Astrocyte of the spinal cord (primary cell): ENCODE measurements at regions not wholly inside any gene's neighbourhood (a gene's known extent, or its start where the extent isn't known, plus 50 kb on each side); places are given as distances from the start of the nearest gene placed in this dataset.

Source experiments
- DNase-seq: peaks from one replicate; pipeline ENCODE4 v3.0.0; 2011; ENCODE audit warnings: low read depth, low spot score
- H3K4me3 ChIP-seq: 2 replicates; pipeline ENCODE4 v1.5.1; 2011; ENCODE audit warnings: low read depth, mild to moderate bottlenecking, low read length, moderate library complexity
- in situ Hi-C: cut with HindIII; loops from 2 replicates; pipeline ENCODE4 v1.10.0; 2017; ENCODE audit warnings: low sequenced_read_pairs
- TF ChIP-seq, protein P1 (sequence below): IDR thresholded peaks from 2 replicates; pipeline ENCODE4 v1.5.1; 2012; ENCODE audit warnings: low read depth, mild to moderate bottlenecking, low read length, inconsistent platforms

DNA sequence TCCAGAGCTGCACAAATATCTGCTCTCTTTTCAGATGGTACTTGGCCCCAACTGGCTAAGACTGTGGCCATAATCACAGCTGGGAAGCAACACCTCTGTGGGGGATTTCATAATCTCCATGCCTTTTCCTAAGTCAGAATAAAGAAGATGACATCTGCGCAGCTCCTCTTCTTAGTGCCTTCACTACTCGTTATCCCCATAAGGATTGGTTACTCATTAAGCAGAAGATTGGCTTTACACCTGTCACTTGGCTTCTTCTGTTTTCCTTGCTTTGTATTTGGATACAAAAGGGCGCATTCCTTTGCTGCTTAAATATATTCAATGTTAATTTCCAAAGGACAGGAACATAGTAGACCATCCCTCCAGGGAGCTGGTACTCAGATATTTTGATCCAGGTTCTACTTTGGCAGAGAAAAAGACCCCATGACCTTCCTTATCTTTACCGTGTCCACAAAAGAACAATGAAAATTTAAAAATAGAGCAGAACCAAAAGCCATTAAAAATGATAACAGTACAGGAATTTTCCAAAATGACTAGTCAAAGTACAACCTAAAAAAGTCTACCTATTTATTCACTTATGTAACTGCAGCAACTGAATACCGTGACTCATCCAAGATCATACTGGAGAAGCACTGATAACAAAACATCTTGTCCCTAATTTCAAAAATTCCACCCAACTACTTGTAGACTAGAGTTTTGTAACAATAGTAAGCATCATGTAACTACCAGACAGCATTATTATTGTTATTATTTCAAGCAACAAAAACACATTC lies 352.3 kb upstream of the TMPO start:
- TF ChIP-seq, protein P1, sequence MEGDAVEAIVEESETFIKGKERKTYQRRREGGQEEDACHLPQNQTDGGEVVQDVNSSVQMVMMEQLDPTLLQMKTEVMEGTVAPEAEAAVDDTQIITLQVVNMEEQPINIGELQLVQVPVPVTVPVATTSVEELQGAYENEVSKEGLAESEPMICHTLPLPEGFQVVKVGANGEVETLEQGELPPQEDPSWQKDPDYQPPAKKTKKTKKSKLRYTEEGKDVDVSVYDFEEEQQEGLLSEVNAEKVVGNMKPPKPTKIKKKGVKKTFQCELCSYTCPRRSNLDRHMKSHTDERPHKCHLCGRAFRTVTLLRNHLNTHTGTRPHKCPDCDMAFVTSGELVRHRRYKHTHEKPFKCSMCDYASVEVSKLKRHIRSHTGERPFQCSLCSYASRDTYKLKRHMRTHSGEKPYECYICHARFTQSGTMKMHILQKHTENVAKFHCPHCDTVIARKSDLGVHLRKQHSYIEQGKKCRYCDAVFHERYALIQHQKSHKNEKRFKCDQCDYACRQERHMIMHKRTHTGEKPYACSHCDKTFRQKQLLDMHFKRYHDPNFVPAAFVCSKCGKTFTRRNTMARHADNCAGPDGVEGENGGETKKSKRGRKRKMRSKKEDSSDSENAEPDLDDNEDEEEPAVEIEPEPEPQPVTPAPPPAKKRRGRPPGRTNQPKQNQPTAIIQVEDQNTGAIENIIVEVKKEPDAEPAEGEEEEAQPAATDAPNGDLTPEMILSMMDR = no peak
- no peak overlapping the region for H3K4me3 ChIP-seq
- in situ Hi-C loops = no loop called here
- DNase-seq = no peak

DNA sequence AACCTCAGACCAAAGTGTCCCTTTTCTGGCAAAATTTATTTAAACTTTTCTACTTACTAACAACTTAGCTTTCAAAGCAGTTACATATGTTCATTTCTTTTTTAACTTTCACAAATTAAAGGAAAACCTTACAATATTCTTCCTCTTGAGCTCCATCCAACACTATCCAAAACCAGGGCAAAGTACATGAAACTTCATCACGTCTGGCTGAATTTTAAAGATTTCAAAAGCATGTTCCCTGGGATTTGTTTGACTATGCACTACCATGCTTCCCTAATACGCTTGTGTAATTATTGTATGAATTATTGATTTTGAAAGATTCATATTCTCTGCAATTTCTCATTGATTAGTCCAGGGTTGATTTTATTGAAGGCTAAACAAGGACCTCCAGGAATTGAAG lies 343.1 kb upstream of the TMPO start:
- no peak for DNase-seq
- H3K4me3 ChIP-seq = no peak overlapping the region
- TF ChIP-seq, protein P1 = no peak
- in situ Hi-C loops = no loop called here

DNA sequence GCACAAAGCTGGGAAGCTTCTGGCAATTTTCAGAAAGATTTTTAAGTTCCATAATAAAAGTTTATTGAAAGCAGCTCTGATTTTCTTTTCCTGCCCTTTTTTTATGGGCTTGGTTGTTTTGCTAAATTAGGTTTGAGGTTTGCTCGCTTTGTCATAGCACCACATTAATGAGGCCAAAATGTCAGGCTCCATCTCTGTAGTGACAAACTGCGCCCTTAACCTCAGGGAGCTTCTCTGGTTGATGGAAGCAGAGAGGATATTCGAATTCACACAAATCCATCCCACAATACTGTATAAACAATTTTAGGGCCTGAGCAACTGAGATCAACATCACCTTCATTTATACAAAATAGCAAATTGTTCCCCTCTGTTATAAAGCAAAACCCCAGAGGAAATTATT lies 342.6 kb upstream of the TMPO start:
- TF ChIP-seq, protein P1 = no peak
- in situ Hi-C loops = no loop called here
- DNase-seq = no peak

DNA sequence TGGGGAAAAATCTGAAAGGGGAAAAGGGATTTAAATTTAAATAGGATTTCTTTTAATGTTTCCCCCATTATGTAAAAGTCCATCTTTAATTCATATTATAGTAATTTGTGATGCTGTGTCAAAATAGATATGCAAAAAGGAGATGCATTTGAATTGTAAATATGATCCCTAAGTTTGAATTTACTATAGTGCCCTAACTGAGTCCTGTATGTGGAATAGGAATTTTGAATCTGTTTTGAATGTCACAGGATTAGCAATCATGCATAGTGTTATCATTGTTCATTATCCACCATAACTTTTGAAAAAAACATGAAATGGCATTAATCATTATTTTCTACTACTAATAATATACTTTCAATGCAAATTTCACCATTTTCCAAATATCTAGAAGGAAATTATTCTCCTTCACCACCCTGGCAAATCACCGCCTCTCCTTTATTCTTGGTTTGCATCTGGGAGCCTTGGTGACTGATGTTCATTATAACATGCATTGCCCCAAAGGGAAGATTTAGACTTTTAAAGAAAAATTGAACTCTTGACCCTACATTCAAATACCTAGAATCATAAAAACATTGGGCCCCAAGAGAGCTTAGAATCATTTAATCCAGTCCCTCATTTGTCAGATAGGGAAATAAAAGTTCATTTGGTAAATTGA lies 341.5 kb upstream of the TMPO start:
- TF ChIP-seq, protein P1 = no peak
- no peak overlapping the region for H3K4me3 ChIP-seq
- in situ Hi-C loops = no loop called here
- DNase-seq = no peak

More for the DNA sequence above, 342.6 kb upstream of the TMPO start:
- no peak overlapping the region for H3K4me3 ChIP-seq

DNA sequence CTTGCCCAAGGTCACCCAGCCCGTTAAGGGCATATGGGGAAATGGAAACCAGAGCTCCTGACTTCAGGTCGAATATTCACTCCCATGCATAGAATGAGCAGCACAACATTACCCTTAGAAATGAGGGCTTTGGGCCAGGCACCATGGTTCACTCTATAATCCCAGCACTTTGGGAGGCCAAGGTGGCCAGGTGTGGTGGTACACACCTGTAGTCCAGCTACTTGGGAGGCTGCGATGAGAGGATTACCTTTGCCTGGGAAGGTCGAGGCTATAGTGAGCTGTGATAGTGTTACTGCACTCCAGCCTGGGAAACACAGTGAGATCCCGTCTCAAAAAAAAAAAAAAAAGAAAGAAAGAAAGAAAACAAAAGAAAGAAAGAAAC lies 341.0 kb upstream of the TMPO start:
- no peak overlapping the region for H3K4me3 ChIP-seq
- TF ChIP-seq, protein P1 = no peak
- DNase-seq = no peak
- in situ Hi-C loops = no loop called here

DNA sequence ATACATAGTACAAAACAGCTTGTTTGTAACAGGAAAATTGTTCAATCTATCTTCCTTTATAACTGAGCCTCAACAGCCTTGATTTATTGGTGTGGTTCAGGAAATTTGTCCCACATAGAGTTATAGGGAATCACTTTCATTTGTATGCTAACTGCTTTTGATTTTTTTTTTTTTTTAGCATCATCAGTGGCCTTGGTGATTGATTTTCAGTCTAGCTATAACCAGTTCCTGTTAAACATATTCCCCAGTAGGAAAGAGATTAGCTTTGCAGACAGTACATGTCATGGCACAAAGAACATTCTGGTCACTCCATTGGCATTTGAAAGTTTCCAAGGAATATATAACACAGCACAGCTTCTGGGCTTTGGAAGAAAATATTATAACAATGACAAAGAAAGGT lies 337.3 kb upstream of the TMPO start:
- in situ Hi-C loops = no loop called here
- no peak overlapping the region for H3K4me3 ChIP-seq

More for the DNA sequence above, 337.3 kb upstream of the TMPO start:
- TF ChIP-seq, protein P1 = no peak
- DNase-seq = no peak
